ENCODE measurements at regions not wholly inside any gene's neighbourhood (a gene's known extent, or its start where the extent isn't known, plus 50 kb on each side); places are given as distances from the start of the nearest gene placed in this dataset.

DNA sequence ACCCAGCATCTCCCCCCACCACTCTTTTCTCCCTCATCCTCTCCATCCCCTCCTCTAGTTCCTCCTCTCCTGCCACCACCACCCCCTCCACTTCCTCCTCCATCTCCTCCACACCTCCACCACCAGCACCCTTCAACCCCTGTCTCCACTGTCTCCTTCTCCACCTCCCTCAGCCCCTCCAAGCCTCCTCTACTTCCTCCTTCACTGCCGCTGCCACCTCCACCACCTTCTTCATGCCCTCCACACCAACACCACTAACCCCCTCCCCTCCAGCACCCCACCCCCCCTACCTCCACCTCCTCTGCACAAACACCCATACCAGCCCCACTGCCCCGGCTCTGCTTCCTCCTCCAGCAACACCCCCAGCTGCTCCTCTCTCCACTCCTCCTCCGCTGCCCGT lies 88.0 kb downstream of the HES1 start:
- TF ChIP-seq EZH2phosphoT487 (IDR thresholded peaks at IDR 0.05; ENCODE audit: borderline replicate concordance, low read depth, low read length): no peak
- TF ChIP-seq, protein P1, sequence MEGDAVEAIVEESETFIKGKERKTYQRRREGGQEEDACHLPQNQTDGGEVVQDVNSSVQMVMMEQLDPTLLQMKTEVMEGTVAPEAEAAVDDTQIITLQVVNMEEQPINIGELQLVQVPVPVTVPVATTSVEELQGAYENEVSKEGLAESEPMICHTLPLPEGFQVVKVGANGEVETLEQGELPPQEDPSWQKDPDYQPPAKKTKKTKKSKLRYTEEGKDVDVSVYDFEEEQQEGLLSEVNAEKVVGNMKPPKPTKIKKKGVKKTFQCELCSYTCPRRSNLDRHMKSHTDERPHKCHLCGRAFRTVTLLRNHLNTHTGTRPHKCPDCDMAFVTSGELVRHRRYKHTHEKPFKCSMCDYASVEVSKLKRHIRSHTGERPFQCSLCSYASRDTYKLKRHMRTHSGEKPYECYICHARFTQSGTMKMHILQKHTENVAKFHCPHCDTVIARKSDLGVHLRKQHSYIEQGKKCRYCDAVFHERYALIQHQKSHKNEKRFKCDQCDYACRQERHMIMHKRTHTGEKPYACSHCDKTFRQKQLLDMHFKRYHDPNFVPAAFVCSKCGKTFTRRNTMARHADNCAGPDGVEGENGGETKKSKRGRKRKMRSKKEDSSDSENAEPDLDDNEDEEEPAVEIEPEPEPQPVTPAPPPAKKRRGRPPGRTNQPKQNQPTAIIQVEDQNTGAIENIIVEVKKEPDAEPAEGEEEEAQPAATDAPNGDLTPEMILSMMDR (conservative IDR thresholded peaks at IDR 0.05; ENCODE audit: low read length): no peak
